Calu3 (cell line): ENCODE measurements at regions not wholly inside any gene's neighbourhood (a gene's known extent, or its start where the extent isn't known, plus 50 kb on each side); places are given as distances from the start of the nearest gene placed in this dataset.

Source experiments
- BruUV-seq: library from RNA; stranded (reverse); fragments of 400-500 nt; replicated peaks from 2 replicates; lab custom pipeline; 2021; lab: Mats Ljungman, UMichigan
- CTCF ChIA-PET: fragments of 300-600 bp; sonication (Branson Sonifier 250); formaldehyde crosslinking; loops from one replicate; lab custom pipeline; 2022; ENCODE audit warnings: antibody characterized with exemption; lab: Charles Lee
- DNase-seq: peaks from one replicate; pipeline ENCODE4 v3.0.0; 2022
- H3K27ac Mint-ChIP-seq: one replicate; pipeline ENCODE4 v1.8.0; 2022; ENCODE audit warnings: mixed read lengths; ENCODE audit not compliant: unreplicated experiment
- H3K27me3 Mint-ChIP-seq: one replicate; pipeline ENCODE4 v1.8.0; 2022; ENCODE audit warnings: mixed read lengths; ENCODE audit not compliant: unreplicated experiment
- H3K36me3 Mint-ChIP-seq: one replicate; pipeline ENCODE4 v1.8.0; 2022; ENCODE audit warnings: mild to moderate bottlenecking, moderate library complexity, mixed read lengths; ENCODE audit not compliant: insufficient read depth, unreplicated experiment
- H3K4me1 Mint-ChIP-seq: one replicate; pipeline ENCODE4 v1.8.0; 2022; ENCODE audit warnings: mild to moderate bottlenecking, low read depth, mixed read lengths; ENCODE audit not compliant: unreplicated experiment
- H3K4me3 Mint-ChIP-seq: one replicate; pipeline ENCODE4 v1.8.0; 2022; ENCODE audit warnings: mild to moderate bottlenecking, low read depth, moderate library complexity, mixed read lengths; ENCODE audit not compliant: unreplicated experiment
- H3K9me3 Mint-ChIP-seq: one replicate; pipeline ENCODE4 v1.8.0; 2022; ENCODE audit warnings: low read depth, mixed read lengths; ENCODE audit not compliant: unreplicated experiment
- CTCF ChIP-seq: fragments of 200-600 bp; IDR thresholded peaks from one replicate; pipeline ENCODE4 v1.8.0; 2022; ENCODE audit warnings: antibody characterized with exemption; ENCODE audit not compliant: unreplicated experiment
- intact Hi-C: fragments of 100-400 bp; cut with micrococcal nuclease; formaldehyde crosslinking; loops from one replicate; pipeline ENCODE4 v1.10.0; 2022; ENCODE audit not compliant: unreplicated experiment

DNA sequence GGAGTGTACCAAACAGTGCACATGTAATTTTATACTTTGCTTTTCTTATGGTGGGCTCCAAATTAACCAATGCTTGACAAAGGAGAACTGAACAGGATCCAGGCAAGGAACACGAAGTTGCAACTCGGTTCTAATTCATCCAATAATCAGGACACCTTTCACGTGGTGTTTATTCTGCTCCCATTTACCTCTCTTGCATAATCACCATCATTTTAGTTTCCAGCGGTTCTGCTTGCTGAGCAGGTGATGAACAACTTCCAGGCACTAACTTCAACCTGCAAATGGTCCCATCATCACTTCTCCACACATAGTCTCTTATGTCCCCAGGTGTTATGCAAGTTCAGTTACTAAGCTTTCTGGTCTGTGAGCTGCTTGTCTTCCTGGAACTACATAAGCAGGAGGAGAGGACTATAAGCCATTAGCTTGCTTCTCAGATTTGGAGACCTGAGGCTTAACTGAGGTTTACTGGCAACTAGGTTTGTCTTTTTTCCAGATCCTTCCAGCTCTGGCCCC, 326.8 kb upstream of the SLC30A5 start:
- no peaks in the 10 kb centered on the region for H3K36me3 Mint-ChIP-seq
- BruUV-seq, result no TSS peak
- H3K4me1 Mint-ChIP-seq, result no peaks in the 10 kb centered on the region
- no peak for TF ChIP-seq CTCF
- intact Hi-C loops, result no loop called here
- no peak for DNase-seq
- no peaks in the 10 kb centered on the region for H3K9me3 Mint-ChIP-seq
- H3K27me3 Mint-ChIP-seq, result peaks cover 16% of the 10 kb centered on the region
- no peak overlapping the region for H3K27ac Mint-ChIP-seq
- H3K4me3 Mint-ChIP-seq, result no peak overlapping the region
- CTCF ChIA-PET, result no interaction called here

GRCh38 chr5:68770551-68770950, 323.3 kb upstream of the SLC30A5 start:
- CTCF ChIA-PET, result no interaction called here
- H3K27me3 Mint-ChIP-seq, result peaks cover 16% of the 10 kb centered on the region
- intact Hi-C loops, result no loop called here
- no peak for TF ChIP-seq CTCF
- H3K4me3 Mint-ChIP-seq, result no peak overlapping the region
- BruUV-seq, result no TSS peak
- no peaks in the 10 kb centered on the region for H3K4me1 Mint-ChIP-seq
- no peaks in the 10 kb centered on the region for H3K9me3 Mint-ChIP-seq
- H3K36me3 Mint-ChIP-seq, result no peaks in the 10 kb centered on the region
- H3K27ac Mint-ChIP-seq, result no peak overlapping the region
- no peak for DNase-seq

DNA sequence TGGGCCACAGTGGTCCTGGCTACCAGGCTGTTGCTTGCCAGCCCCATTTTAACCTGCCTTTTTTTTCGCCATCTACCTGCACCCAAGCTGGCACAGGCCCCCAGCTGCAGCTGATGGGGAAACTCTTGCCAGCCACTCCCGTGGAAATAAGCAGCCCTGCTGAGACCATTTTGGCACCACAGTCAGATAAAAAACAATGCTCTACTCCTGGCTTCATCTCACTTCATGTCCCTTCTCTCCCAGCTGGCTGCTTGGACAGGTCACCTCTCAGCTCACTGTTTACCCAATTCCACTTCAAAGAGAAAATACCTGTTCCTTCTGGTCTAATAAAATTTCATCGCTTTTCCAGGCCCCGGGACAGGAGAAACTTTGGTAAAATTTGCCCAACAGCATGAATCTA, 322.6 kb upstream of the SLC30A5 start:
- no peak overlapping the region for H3K4me3 Mint-ChIP-seq
- no peaks in the 10 kb centered on the region for H3K36me3 Mint-ChIP-seq
- CTCF ChIA-PET, result no interaction called here

DNA sequence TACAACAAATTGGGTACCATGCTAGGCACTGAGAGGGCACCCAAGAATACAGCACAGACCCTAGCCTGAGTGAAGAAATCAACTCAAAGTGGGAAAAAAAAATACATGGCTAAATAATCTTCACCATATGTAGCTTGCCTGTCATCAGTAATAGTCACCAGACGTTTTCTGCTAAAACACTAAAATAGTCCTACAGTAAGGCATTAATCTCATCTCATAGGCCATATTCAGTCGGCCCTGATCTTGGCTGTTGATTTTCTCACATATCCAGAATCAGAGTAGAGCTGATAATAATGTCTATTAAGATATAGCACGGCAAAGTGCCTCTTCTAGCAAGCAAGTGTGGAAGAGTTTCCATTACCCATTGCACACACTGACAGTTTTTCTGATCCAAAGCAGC, 322.1 kb upstream of the SLC30A5 start:
- no peaks in the 10 kb centered on the region for H3K4me1 Mint-ChIP-seq
- peaks cover 16% of the 10 kb centered on the region for H3K27me3 Mint-ChIP-seq
- CTCF ChIA-PET, result no interaction called here
- no peak for TF ChIP-seq CTCF
- no peaks in the 10 kb centered on the region for H3K9me3 Mint-ChIP-seq
- no peak overlapping the region for H3K4me3 Mint-ChIP-seq
- H3K36me3 Mint-ChIP-seq, result no peaks in the 10 kb centered on the region
- BruUV-seq, result no TSS peak
- intact Hi-C loops, result no loop called here
- H3K27ac Mint-ChIP-seq, result no peak overlapping the region
- DNase-seq, result no peak

More for the DNA sequence above, 322.6 kb upstream of the SLC30A5 start:
- intact Hi-C loops, result no loop called here
- no peaks in the 10 kb centered on the region for H3K4me1 Mint-ChIP-seq
- no peak for TF ChIP-seq CTCF
- no peak overlapping the region for H3K27ac Mint-ChIP-seq
- no TSS peak for BruUV-seq
- DNase-seq, result no peak
- no peaks in the 10 kb centered on the region for H3K9me3 Mint-ChIP-seq
- H3K27me3 Mint-ChIP-seq, result peaks cover 16% of the 10 kb centered on the region
